Ovary (tissue), 3 donors: ENCODE measurements at regions not wholly inside any gene's neighbourhood (a gene's known extent, or its start where the extent isn't known, plus 50 kb on each side); places are given as distances from the start of the nearest gene placed in this dataset.

Experiments used
- CTCF ChIP-seq, 3 donors: fragments of 450-650 bp in 2 of 3; fragments of 200-600 bp in 1 of 3; IDR thresholded peaks; one replicate each; pipeline versions ENCODE4 v1.5.1 to v1.8.0; 2016 to 2022; ENCODE audit warnings: antibody characterized with exemption in 3 of 3, mild to moderate bottlenecking in 1 of 3
- POLR2A ChIP-seq: fragments of 450-650 bp; IDR thresholded peaks from one replicate; pipeline ENCODE4 v1.6.1; 2017; ENCODE audit warnings: antibody characterized with exemption, mild to moderate bottlenecking, moderate library complexity
- donor health status: DM: no; HTN: no; CAD: no.

- TF ChIP-seq POLR2A (no peak), CTCF (IDR thresholded peaks at IDR 0.05) (no peak)
These were observed 141.9 kb upstream of the SASH1 start for GRCh38 chr6:148200781-148201180.
